ELR (cell line): ENCODE measurements at regions not wholly inside any gene's neighbourhood (a gene's known extent, or its start where the extent isn't known, plus 50 kb on each side); places are given as distances from the start of the nearest gene placed in this dataset.
A peak's percentile ranks its signal among the peaks of the same experiment; 100 is the strongest.
"Not testable (repeated sequence)": the region's sequence is repeated elsewhere in the genome, so short reads cannot be mapped to it uniquely, and the experiment has no call there.

Experiments used
- DNase-seq: peaks from one replicate; pipeline ENCODE4 v3.0.0-alpha.2; 2015; ENCODE audit warnings: low read depth

- peak; percentile 16 for DNase-seq
Measured at GRCh38 chr5:145101246-145101645, 733.9 kb downstream of the PRELID2 start.

GRCh38 chr5:145090115-145090514 lies 745.0 kb downstream of the PRELID2 start:
- no peak for DNase-seq

GRCh38 chr5:145084834-145085233 lies 750.3 kb downstream of the PRELID2 start:
- no peak for DNase-seq

- no peak for DNase-seq
Measured at GRCh38 chr5:145077028-145077427, 758.1 kb downstream of the PRELID2 start.

- DNase-seq: no peak
Measured at GRCh38 chr5:145076040-145076439, 759.1 kb downstream of the PRELID2 start.

- no peak for DNase-seq
Measured at GRCh38 chr5:145072889-145073288, 762.3 kb downstream of the PRELID2 start.

- no peak for DNase-seq
Measured at GRCh38 chr5:145068721-145069120, 766.4 kb downstream of the PRELID2 start.

GRCh38 chr5:145062280-145063062 lies 772.7 kb downstream of the PRELID2 start:
- DNase-seq: peak; percentile 15

- peak; percentile 69 for DNase-seq
Measured at GRCh38 chr5:145056800-145057199, 778.3 kb downstream of the PRELID2 start.

- no peak for DNase-seq
Measured at GRCh38 chr5:145050181-145050580, 785.0 kb downstream of the PRELID2 start.

- no peak for DNase-seq
Measured at GRCh38 chr5:145044970-145045369, 790.2 kb downstream of the PRELID2 start.

GRCh38 chr5:145028626-145029025 lies 806.5 kb downstream of the PRELID2 start:
- DNase-seq: no peak

GRCh38 chr5:145027286-145027685 lies 807.9 kb downstream of the PRELID2 start:
- DNase-seq: no peak

- DNase-seq: no peak
Measured at GRCh38 chr5:145025775-145026174, 809.4 kb downstream of the PRELID2 start.

GRCh38 chr5:145015146-145015545 lies 820.0 kb downstream of the PRELID2 start:
- DNase-seq: no peak

GRCh38 chr5:145014109-145014508 lies 821.0 kb downstream of the PRELID2 start:
- no peak for DNase-seq

GRCh38 chr5:145010834-145011233 lies 824.3 kb downstream of the PRELID2 start:
- no peak for DNase-seq

GRCh38 chr5:145008876-145009530 lies 826.1 kb downstream of the PRELID2 start:
- DNase-seq: no peak

- DNase-seq: not testable (repeated sequence)
Measured at GRCh38 chr5:144994356-144994755, 823.7 kb downstream of the KCTD16 start.

- no peak for DNase-seq
Measured at GRCh38 chr5:144983101-144983500, 812.4 kb downstream of the KCTD16 start.

- peak; percentile 8 for DNase-seq
Measured at GRCh38 chr5:144979516-144980264, 809.0 kb downstream of the KCTD16 start.

GRCh38 chr5:144972317-144972716 lies 801.6 kb downstream of the KCTD16 start:
- DNase-seq: peak; percentile 0
